ENCODE measurements at regions not wholly inside any gene's neighbourhood (a gene's known extent, or its start where the extent isn't known, plus 50 kb on each side); places are given as distances from the start of the nearest gene placed in this dataset.

GRCh38 chr2:215848698-215849097 is 164.7 kb downstream of the MREG start:
- peaks cover 3 to 17% of the 10 kb centered on the region in 2 donors for H3K27me3 Mint-ChIP-seq (ENCODE audit: low read depth in 2 of 2)
- intact Hi-C loops (cut with micrococcal nuclease) = no loop called here
- H3K4me1 Mint-ChIP-seq = no peaks in the 10 kb centered on the region
- ATAC-seq = no peak
- H3K36me3 Mint-ChIP-seq = no peaks in the 10 kb centered on the region
- no peak for DNase-seq
- no peaks in the 10 kb centered on the region for H3K4me1 ChIP-seq (ENCODE audit: control insufficient read depth, insufficient read depth, low read length)
- H3K27me3 ChIP-seq (ENCODE audit: control insufficient read depth, insufficient read depth, low read length) = no peaks in the 10 kb centered on the region
- H3K36me3 ChIP-seq (ENCODE audit: control insufficient read depth, insufficient read depth, low read length) = no peaks in the 10 kb centered on the region
- no peaks in the 10 kb centered on the region for H3K9me3 Mint-ChIP-seq
- TF ChIP-seq CTCF (IDR thresholded peaks at IDR 0.05) = no peak
- H3K4me3 ChIP-seq (ENCODE audit: low read length) = no peak overlapping the region
- H3K9me3 ChIP-seq (ENCODE audit: control insufficient read depth, insufficient read depth, low read length) = no peaks in the 10 kb centered on the region
- H3K27ac ChIP-seq (ENCODE audit: low read length) = no peak overlapping the region
- H3K27ac Mint-ChIP-seq = no peak overlapping the region
- H3K4me3 Mint-ChIP-seq = no peak overlapping the region
- WGBS (ENCODE audit: insufficient coverage) = 95% methylated on average over 2 of the region's 2 CpGs

- no peak for TF ChIP-seq CTCF (IDR thresholded peaks at IDR 0.05)
- Histone ChIP-seq H3K9me3 (ENCODE audit: control insufficient read depth, insufficient read depth, low read length) (no peaks in the 10 kb centered on the region), H3K36me3 (ENCODE audit: control insufficient read depth, insufficient read depth, low read length) (no peaks in the 10 kb centered on the region), H3K27me3 (ENCODE audit: control insufficient read depth, insufficient read depth, low read length) (no peaks in the 10 kb centered on the region), H3K4me3 (ENCODE audit: low read length) (no peak overlapping the region), H3K4me1 (ENCODE audit: control insufficient read depth, insufficient read depth, low read length) (no peaks in the 10 kb centered on the region), H3K27ac (ENCODE audit: low read length) (no peak overlapping the region)
- DNase-seq = no peak
- H3K27ac Mint-ChIP-seq = no peak overlapping the region
- intact Hi-C loops (cut with micrococcal nuclease) = no loop called here
- no peaks in the 10 kb centered on the region for H3K4me1 Mint-ChIP-seq
- H3K27me3 Mint-ChIP-seq (ENCODE audit: low read depth in 2 of 2) = peaks cover 3 to 17% of the 10 kb centered on the region in 2 donors
- ATAC-seq = no peak
- no peaks in the 10 kb centered on the region for H3K9me3 Mint-ChIP-seq
- no peak overlapping the region for H3K4me3 Mint-ChIP-seq
- H3K36me3 Mint-ChIP-seq = no peaks in the 10 kb centered on the region
- 43% methylated on average over 2 of the region's 3 CpGs for WGBS (ENCODE audit: insufficient coverage)
Measured at GRCh38 chr2:215848146-215848545, 165.2 kb downstream of the MREG start.

- no peaks in the 10 kb centered on the region for H3K4me1 ChIP-seq (ENCODE audit: control insufficient read depth, insufficient read depth, low read length)
- intact Hi-C loops (cut with micrococcal nuclease) = no loop called here
- no peak for ATAC-seq
- TF ChIP-seq CTCF (IDR thresholded peaks at IDR 0.05) = no peak
- H3K27ac ChIP-seq (ENCODE audit: low read length) = no peak overlapping the region
- Mint-ChIP-seq H3K9me3 (no peaks in the 10 kb centered on the region), H3K4me1 (no peaks in the 10 kb centered on the region), H3K4me3 (no peak overlapping the region), H3K36me3 (no peaks in the 10 kb centered on the region), H3K27me3 (ENCODE audit: low read depth in 2 of 2) (peaks cover 3 to 17% of the 10 kb centered on the region in 2 donors), H3K27ac (no peak overlapping the region)
- no peak for DNase-seq
- no peaks in the 10 kb centered on the region for H3K36me3 ChIP-seq (ENCODE audit: control insufficient read depth, insufficient read depth, low read length)
- 74% methylated on average over 5 of the region's 6 CpGs for WGBS (ENCODE audit: insufficient coverage)
- no peaks in the 10 kb centered on the region for H3K27me3 ChIP-seq (ENCODE audit: control insufficient read depth, insufficient read depth, low read length)
- no peak overlapping the region for H3K4me3 ChIP-seq (ENCODE audit: low read length)
- H3K9me3 ChIP-seq (ENCODE audit: control insufficient read depth, insufficient read depth, low read length) = no peaks in the 10 kb centered on the region
Measured at GRCh38 chr2:215847718-215848117, 165.6 kb downstream of the MREG start.

- no peaks in the 10 kb centered on the region for H3K4me1 ChIP-seq (ENCODE audit: control insufficient read depth, insufficient read depth, low read length)
- no peak overlapping the region for H3K27ac Mint-ChIP-seq
- no peak for TF ChIP-seq CTCF (IDR thresholded peaks at IDR 0.05)
Measured at GRCh38 chr2:215847056-215847455, 166.3 kb downstream of the MREG start.

More at GRCh38 chr2:215847056-215847455, 166.3 kb downstream of the MREG start:
- H3K27ac ChIP-seq (ENCODE audit: low read length) = no peak overlapping the region
- H3K4me3 ChIP-seq (ENCODE audit: low read length) = no peak overlapping the region
- Mint-ChIP-seq H3K27me3 (ENCODE audit: low read depth in 2 of 2) (peaks cover 3 to 17% of the 10 kb centered on the region in 2 donors), H3K36me3 (no peaks in the 10 kb centered on the region), H3K4me1 (no peaks in the 10 kb centered on the region), H3K4me3 (no peak overlapping the region), H3K9me3 (no peaks in the 10 kb centered on the region)
- no peaks in the 10 kb centered on the region for H3K27me3 ChIP-seq (ENCODE audit: control insufficient read depth, insufficient read depth, low read length)
- H3K36me3 ChIP-seq (ENCODE audit: control insufficient read depth, insufficient read depth, low read length) = no peaks in the 10 kb centered on the region
- intact Hi-C loops (cut with micrococcal nuclease) = no loop called here
- no peak for DNase-seq
- 97% methylated on average over 2 of the region's 3 CpGs for WGBS (ENCODE audit: insufficient coverage)
- ATAC-seq = no peak
- H3K9me3 ChIP-seq (ENCODE audit: control insufficient read depth, insufficient read depth, low read length) = no peaks in the 10 kb centered on the region

Measured in natural killer cell (primary cell).